BE2C (cell line): ENCODE measurements at regions not wholly inside any gene's neighbourhood (a gene's known extent, or its start where the extent isn't known, plus 50 kb on each side); places are given as distances from the start of the nearest gene placed in this dataset.

ENCODE experiments used
- DNase-seq: peaks from one replicate; pipeline ENCODE4 v3.0.0-alpha.2; 2020
- H3K27me3 ChIP-seq: fragments of 250-450 bp; sonication (Bioruptor Pico); 2 replicates; pipeline ENCODE4 v1.5.1; 2020; ENCODE audit warnings: mild to moderate bottlenecking
- H3K36me3 ChIP-seq: fragments of 250-450 bp; sonication (Bioruptor Pico); 2 replicates; pipeline ENCODE4 v1.5.1; 2020; ENCODE audit warnings: mild to moderate bottlenecking
- H3K4me1 ChIP-seq: fragments of 250-450 bp; sonication (Bioruptor Pico); 2 replicates; pipeline ENCODE4 v1.5.1; 2020
- H3K4me3 ChIP-seq: 2 replicates; pipeline ENCODE4 v1.5.1; 2011; ENCODE audit warnings: low read depth, low read length
- H3K9me3 ChIP-seq: fragments of 250-450 bp; sonication (Bioruptor Pico); 2 replicates; pipeline ENCODE4 v1.5.1; 2020
- TF ChIP-seq, protein P1 (sequence below): IDR thresholded peaks from 2 replicates; pipeline ENCODE4 v1.5.1; 2012; ENCODE audit warnings: mild to moderate bottlenecking, low read depth, low read length

DNA sequence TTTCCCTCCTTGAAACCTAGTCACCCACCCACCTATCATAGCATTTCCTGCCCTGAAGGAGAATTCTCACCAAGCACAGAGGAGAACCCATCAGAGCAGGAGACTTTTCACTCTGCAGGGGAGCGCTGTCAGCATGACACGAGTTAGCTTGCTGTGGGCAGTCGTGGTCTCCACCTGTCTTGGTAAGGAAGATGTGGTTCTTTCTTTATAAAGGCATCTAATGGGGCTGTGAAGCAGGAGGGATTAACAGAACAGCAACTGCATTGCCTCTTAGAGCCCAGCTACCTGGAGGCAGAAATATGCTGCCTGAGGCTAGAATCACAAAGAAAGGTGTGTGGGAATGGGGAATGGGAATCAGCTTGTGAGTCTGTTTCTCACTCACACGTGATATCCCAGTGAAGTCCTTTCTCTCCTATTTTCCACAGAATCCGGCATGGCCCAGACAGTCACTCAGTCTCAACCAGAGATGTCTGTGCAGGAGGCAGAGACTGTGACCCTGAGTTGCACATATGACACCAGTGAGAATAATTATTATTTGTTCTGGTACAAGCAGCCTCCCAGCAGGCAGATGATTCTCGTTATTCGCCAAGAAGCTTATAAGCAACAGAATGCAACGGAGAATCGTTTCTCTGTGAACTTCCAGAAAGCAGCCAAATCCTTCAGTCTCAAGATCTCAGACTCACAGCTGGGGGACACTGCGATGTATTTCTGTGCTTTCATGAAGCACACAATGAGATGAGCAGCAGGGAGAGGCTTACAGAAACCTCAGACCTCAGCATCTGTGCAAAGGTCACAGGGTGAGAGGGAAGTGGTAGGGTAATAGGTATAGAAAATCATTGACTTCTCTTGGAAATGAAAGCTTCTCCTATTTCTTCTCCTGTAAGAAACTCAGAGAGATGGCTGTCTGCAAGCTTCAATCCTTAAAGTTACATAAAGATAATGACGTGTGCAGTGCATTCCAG is 316.9 kb downstream of the DAD1 start:
- Histone ChIP-seq H3K4me3 (no peak overlapping the region), H3K27me3 (no peaks in the 10 kb centered on the region; the same call in 1 of the 2 replicates), H3K36me3 (no peaks in the 10 kb centered on the region), H3K4me1 (no peaks in the 10 kb centered on the region), H3K9me3 (no peaks in the 10 kb centered on the region)
- TF ChIP-seq, protein P1, sequence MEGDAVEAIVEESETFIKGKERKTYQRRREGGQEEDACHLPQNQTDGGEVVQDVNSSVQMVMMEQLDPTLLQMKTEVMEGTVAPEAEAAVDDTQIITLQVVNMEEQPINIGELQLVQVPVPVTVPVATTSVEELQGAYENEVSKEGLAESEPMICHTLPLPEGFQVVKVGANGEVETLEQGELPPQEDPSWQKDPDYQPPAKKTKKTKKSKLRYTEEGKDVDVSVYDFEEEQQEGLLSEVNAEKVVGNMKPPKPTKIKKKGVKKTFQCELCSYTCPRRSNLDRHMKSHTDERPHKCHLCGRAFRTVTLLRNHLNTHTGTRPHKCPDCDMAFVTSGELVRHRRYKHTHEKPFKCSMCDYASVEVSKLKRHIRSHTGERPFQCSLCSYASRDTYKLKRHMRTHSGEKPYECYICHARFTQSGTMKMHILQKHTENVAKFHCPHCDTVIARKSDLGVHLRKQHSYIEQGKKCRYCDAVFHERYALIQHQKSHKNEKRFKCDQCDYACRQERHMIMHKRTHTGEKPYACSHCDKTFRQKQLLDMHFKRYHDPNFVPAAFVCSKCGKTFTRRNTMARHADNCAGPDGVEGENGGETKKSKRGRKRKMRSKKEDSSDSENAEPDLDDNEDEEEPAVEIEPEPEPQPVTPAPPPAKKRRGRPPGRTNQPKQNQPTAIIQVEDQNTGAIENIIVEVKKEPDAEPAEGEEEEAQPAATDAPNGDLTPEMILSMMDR, result no peak
- no peak for DNase-seq

DNA sequence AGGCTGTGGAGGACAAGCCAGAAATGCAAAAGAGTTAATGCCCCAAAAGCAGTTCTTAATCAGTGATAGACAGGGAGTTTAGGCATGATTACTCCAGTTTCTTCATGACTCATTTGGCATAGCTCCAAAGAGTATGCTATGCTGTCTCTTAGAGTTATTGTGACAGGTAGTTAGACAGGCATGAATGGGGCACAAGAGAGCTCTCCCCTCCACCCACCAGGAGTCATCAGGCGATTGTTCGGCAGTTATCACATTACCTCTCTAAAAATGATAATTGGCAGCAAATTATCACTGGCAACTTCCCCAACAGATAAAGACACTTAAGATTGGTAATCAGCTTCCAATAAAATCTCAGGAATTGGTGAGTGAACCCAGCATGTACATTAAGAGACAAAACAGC is 320.1 kb downstream of the DAD1 start:
- Histone ChIP-seq H3K36me3 (no peaks in the 10 kb centered on the region), H3K4me3 (no peak overlapping the region), H3K9me3 (no peaks in the 10 kb centered on the region), H3K27me3 (no peaks in the 10 kb centered on the region; the same call in 1 of the 2 replicates), H3K4me1 (no peaks in the 10 kb centered on the region)
- DNase-seq, result no peak
- TF ChIP-seq, protein P1, result no peak

DNA sequence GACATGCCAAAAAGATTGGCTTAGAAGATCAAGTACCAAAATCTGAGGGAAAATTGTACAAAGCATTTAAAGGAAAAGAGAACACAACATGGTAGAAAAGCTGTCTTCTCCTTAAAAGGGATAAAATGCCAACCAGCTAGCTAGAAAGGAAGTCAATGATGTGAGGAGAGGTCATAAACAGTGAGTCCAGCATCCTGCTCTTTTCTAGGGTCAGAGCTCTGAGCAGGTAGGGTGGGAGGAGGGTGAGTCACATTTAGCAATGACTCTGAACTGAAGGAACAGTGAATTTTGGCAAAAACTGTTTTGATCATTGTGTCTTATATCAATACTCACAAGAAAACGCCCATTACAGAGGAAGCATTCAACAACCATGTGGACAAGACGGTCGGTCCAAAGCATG is 322.3 kb downstream of the DAD1 start:
- no peaks in the 10 kb centered on the region for H3K9me3 ChIP-seq
- H3K4me1 ChIP-seq, result no peaks in the 10 kb centered on the region
- TF ChIP-seq, protein P1, result no peak
- no peak overlapping the region for H3K4me3 ChIP-seq
- DNase-seq, result no peak
- no peaks in the 10 kb centered on the region; the same call in 1 of the 2 replicates for H3K27me3 ChIP-seq
- H3K36me3 ChIP-seq, result no peaks in the 10 kb centered on the region

DNA sequence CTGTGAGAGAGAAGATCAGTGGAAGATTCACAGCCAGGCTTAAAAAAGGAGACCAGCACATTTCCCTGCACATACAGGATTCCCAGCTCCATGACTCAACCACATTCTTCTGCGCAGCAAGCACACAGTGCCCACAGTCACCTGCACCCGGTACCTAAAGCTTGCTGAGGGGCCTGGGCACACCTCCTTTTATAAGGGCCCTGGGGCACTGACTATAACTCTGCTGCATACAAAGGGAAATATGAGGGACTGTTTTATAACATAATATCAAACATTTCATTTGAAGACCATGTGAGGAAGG is 322.9 kb downstream of the DAD1 start:
- no peak for DNase-seq
- Histone ChIP-seq H3K27me3 (no peaks in the 10 kb centered on the region; the same call in 1 of the 2 replicates), H3K4me1 (no peaks in the 10 kb centered on the region), H3K9me3 (no peaks in the 10 kb centered on the region), H3K36me3 (no peaks in the 10 kb centered on the region), H3K4me3 (no peak overlapping the region)
- TF ChIP-seq, protein P1, result no peak

DNA sequence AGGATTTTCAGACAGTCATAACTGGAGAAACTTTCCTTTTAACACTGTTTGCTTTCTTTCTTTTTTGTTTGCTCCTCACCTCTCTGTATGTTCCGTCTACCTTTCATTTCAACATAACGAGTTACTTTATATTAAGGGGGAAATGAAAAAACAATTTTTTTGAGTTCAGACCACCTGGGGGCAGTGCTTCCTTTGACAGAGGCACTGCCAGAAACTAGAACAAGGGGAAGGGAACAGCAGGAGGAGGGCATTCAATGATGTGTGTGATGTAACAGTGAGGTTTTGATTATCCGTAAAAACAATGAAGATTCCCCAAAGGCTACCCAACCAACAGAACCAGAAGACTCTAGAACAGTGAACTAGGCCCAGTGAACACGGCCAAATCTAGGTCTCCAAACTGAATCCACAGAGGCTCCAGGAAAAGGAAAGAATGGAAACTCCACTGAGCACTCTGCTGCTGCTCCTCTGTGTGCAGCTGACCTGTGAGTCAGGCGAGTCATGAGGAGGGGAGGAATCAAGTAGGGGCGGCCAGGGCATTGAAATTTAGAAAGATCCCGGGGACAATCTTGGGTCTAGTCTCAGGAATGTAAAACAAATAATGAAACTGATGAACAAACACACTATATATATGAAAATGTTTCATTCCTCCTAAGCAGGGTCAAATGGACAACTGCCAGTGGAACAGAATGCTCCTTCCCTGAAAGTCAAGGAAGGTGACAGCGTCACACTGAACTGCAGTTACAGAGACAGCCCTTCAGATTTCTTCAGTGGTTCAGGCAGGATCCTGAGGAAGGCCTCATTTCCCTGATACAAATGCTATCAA is 323.5 kb downstream of the DAD1 start:
- no peak for DNase-seq
- Histone ChIP-seq H3K4me1 (no peaks in the 10 kb centered on the region), H3K4me3 (no peak overlapping the region)

More for the DNA sequence above, 323.5 kb downstream of the DAD1 start:
- Histone ChIP-seq H3K9me3 (no peaks in the 10 kb centered on the region), H3K36me3 (no peaks in the 10 kb centered on the region), H3K27me3 (no peaks in the 10 kb centered on the region; the same call in 1 of the 2 replicates)
- TF ChIP-seq, protein P1, result peak; percentile 28
